NCI-H1092 treated with DMSO at 0.1 percent for 48 hours (cell line): ENCODE measurements at regions not wholly inside any gene's neighbourhood (a gene's known extent, or its start where the extent isn't known, plus 50 kb on each side); places are given as distances from the start of the nearest gene placed in this dataset.
A peak's percentile ranks its signal among the peaks of the same experiment; 100 is the strongest.

ENCODE experiments used
- DNase-seq: peaks from one replicate; lab custom pipeline; 2025; lab: John Stamatoyannopoulos, UW

- no peak for DNase-seq
Observed at GRCh38 chr16:87052506-87052905, 264.7 kb downstream of the C16orf95 start.

- DNase-seq, result no peak
Observed at GRCh38 chr16:87053016-87053982, 263.9 kb downstream of the C16orf95 start.

GRCh38 chr16:87054154-87054553 lies 263.0 kb downstream of the C16orf95 start:
- no peak for DNase-seq

- DNase-seq, result no peak
Observed at GRCh38 chr16:87054856-87055255, 262.3 kb downstream of the C16orf95 start.

GRCh38 chr16:87056083-87056482 lies 261.1 kb downstream of the C16orf95 start:
- DNase-seq, result no peak

- DNase-seq, result no peak
Observed at GRCh38 chr16:87056551-87056950, 260.6 kb downstream of the C16orf95 start.

GRCh38 chr16:87057211-87057881 lies 259.8 kb downstream of the C16orf95 start:
- no peak for DNase-seq

- no peak for DNase-seq
Observed at GRCh38 chr16:87057951-87058560, 259.1 kb downstream of the C16orf95 start.

- DNase-seq, result no peak
Observed at GRCh38 chr16:87058728-87059250, 258.4 kb downstream of the C16orf95 start.

GRCh38 chr16:87060034-87060986 lies 256.9 kb downstream of the C16orf95 start:
- no peak for DNase-seq

GRCh38 chr16:87061243-87061920 lies 255.8 kb downstream of the C16orf95 start:
- no peak for DNase-seq

- DNase-seq, result peak; percentile 51
Observed at GRCh38 chr16:87062569-87063442, 254.4 kb downstream of the C16orf95 start.

GRCh38 chr16:87063543-87063942 lies 253.6 kb downstream of the C16orf95 start:
- DNase-seq, result no peak

GRCh38 chr16:87064731-87065445 lies 252.3 kb downstream of the C16orf95 start:
- no peak for DNase-seq

- DNase-seq, result no peak
Observed at GRCh38 chr16:87065446-87066132, 251.6 kb downstream of the C16orf95 start.

- DNase-seq, result no peak
Observed at GRCh38 chr16:87066133-87067002, 250.8 kb downstream of the C16orf95 start.

- no peak for DNase-seq
Observed at GRCh38 chr16:87067003-87067556, 250.1 kb downstream of the C16orf95 start.
